ENCODE measurements at regions not wholly inside any gene's neighbourhood (a gene's known extent, or its start where the extent isn't known, plus 50 kb on each side); places are given as distances from the start of the nearest gene placed in this dataset.
"Not testable (repeated sequence)": the region's sequence is repeated elsewhere in the genome, so short reads cannot be mapped to it uniquely, and the experiment has no call there.

- 0% methylated on average over 5 of the region's 5 CpGs for WGBS (ENCODE audit: low lambda C conversion rate)
- FAIRE-seq; H3K4me2 ChIP-seq (ENCODE audit: low read depth, low read length); BruUV-seq (replicated peaks); intact Hi-C loops (cut with micrococcal nuclease; ENCODE audit: unreplicated experiment); H3K36me3 ChIP-seq (replicated peaks in 1 of 2; ENCODE audit: control insufficient read depth in 1 of 2, insufficient read depth in 2 of 2, low read length in 2 of 2); CTCF ChIA-PET (ENCODE audit: low intra/inter-chr PET ratio, low total read pairs); H2AFZ ChIP-seq (ENCODE audit: low read length); H3K27me3 ChIP-seq (ENCODE audit: control insufficient read depth in 1 of 2, insufficient read depth in 2 of 2, low read length in 2 of 2); DNase-seq (ENCODE audit: low spot score); ATAC-seq; POLR2A ChIA-PET; H3K27ac ChIP-seq (ENCODE audit: extremely low read length, insufficient read depth, low read length); H3K4me3 ChIP-seq (replicated peaks in 1 of 3; ENCODE audit: insufficient read depth in 1 of 3, low read depth in 2 of 3, low read length in 3 of 3); H3K4me1 ChIP-seq (ENCODE audit: insufficient read depth, low read length); H3K79me2 ChIP-seq (ENCODE audit: insufficient read depth, low read length); H3K9ac ChIP-seq (ENCODE audit: insufficient read depth, low read depth, low read length); H4K20me1 ChIP-seq (ENCODE audit: insufficient read depth, low read length); in situ Hi-C loops (cut with HindIII; ENCODE audit: extremely low pct_ligation_motif_present, low pct_unique_long_range_greater_than_20kb): not testable (repeated sequence)
- peak; percentile 75 for TF ChIP-seq MNT (IDR thresholded peaks at IDR 0.05)
- peaks cover 50% of the 10 kb centered on the region for H3K9me3 ChIP-seq (ENCODE audit: low read length)
Measured at GRCh38 chr17:22129920-22130319, 437.6 kb downstream of the KCNJ18 start.

- no peak overlapping the region for H3K9ac ChIP-seq (ENCODE audit: insufficient read depth, low read depth, low read length)
- in situ Hi-C loops (cut with HindIII; ENCODE audit: extremely low pct_ligation_motif_present, low pct_unique_long_range_greater_than_20kb) (no loop called here), intact Hi-C loops (cut with micrococcal nuclease; ENCODE audit: unreplicated experiment) (no loop called here)
- H3K27me3 ChIP-seq (ENCODE audit: control insufficient read depth in 1 of 2, insufficient read depth in 2 of 2, low read length in 2 of 2) = no peaks in the 10 kb centered on the region
- no peak overlapping the region for H3K27ac ChIP-seq (ENCODE audit: extremely low read length, insufficient read depth, low read length)
- H2AFZ ChIP-seq (ENCODE audit: low read length) = no peak overlapping the region
- H3K4me1 ChIP-seq (ENCODE audit: insufficient read depth, low read length) = no peaks in the 10 kb centered on the region
- H4K20me1 ChIP-seq (ENCODE audit: insufficient read depth, low read length) = no peaks in the 10 kb centered on the region
- ChIA-PET CTCF (ENCODE audit: low intra/inter-chr PET ratio, low total read pairs) (no interaction called here), POLR2A (no interaction called here)
- no peak overlapping the region for H3K4me3 ChIP-seq (replicated peaks in 1 of 3; ENCODE audit: insufficient read depth in 1 of 3, low read depth in 2 of 3, low read length in 3 of 3)
- peaks cover 55% of the 10 kb centered on the region for H3K9me3 ChIP-seq (ENCODE audit: low read length)
- H3K4me2 ChIP-seq (ENCODE audit: low read depth, low read length) = no peak overlapping the region
- no TSS peak for BruUV-seq (replicated peaks)
- no peak for ATAC-seq
- 2% methylated on average over 1 of the region's 1 CpG for WGBS (ENCODE audit: low lambda C conversion rate)
- DNase-seq (ENCODE audit: low spot score) = no peak
- TF ChIP-seq ZNF451 (CRISPR knock-in tag; IDR thresholded peaks at IDR 0.05) = no peak
- peak; percentile 46; the same call in 1 of the 2 replicates for TF ChIP-seq MAFF (IDR thresholded peaks at IDR 0.05; ENCODE audit: low read depth, low read length)
- TF ChIP-seq MAFK (conservative IDR thresholded peaks at IDR 0.05 in 1 of 2, IDR thresholded peaks at IDR 0.05 in 1 of 2; ENCODE audit: low read length in 2 of 2) = peak; percentile 48 to 72; a peak in 3 of 4 replicates
- FAIRE-seq = no peak
- H3K79me2 ChIP-seq (ENCODE audit: insufficient read depth, low read length) = no peaks in the 10 kb centered on the region
- H3K36me3 ChIP-seq (replicated peaks in 1 of 2; ENCODE audit: control insufficient read depth in 1 of 2, insufficient read depth in 2 of 2, low read length in 2 of 2) = no peaks in the 10 kb centered on the region
Measured at GRCh38 chr17:22131740-22132139, 439.4 kb downstream of the KCNJ18 start.
